Esophagus muscularis mucosa (tissue), 4 donors: ENCODE measurements at regions not wholly inside any gene's neighbourhood (a gene's known extent, or its start where the extent isn't known, plus 50 kb on each side); places are given as distances from the start of the nearest gene placed in this dataset.

Experiments used
- DNase-seq: peaks from one replicate; pipeline ENCODE4 v3.0.0-alpha.2; 2017; ENCODE audit errors: extremely low spot score
- H3K27ac ChIP-seq, 4 donors: fragments of 200-600 bp; sonication (generic); replicated peaks in 1 of 4; 1 replicate in 3 of 4; 2 replicates in 1 of 4; pipeline ENCODE4 v1.5.1; 2016 to 2019; ENCODE audit warnings: mild to moderate bottlenecking in 1 of 4
- H3K27me3 ChIP-seq, 4 donors: fragments of 200-600 bp; sonication (generic); one replicate each; pipeline versions ENCODE4 v1.5.1 to v1.6.0; 2016 to 2019
- H3K36me3 ChIP-seq, 4 donors: fragments of 200-600 bp; sonication (generic); one replicate each; pipeline ENCODE4 v1.5.1; 2016 to 2019
- H3K4me1 ChIP-seq, 4 donors: fragments of 200-600 bp; sonication (generic); one replicate each; pipeline ENCODE4 v1.5.1; 2016 to 2019
- H3K4me3 ChIP-seq, 4 donors: fragments of 200-600 bp; sonication (generic); 1 replicate in 2 of 4; 2 replicates in 2 of 4; pipeline ENCODE4 v1.5.1; 2016 to 2019; ENCODE audit warnings: mild to moderate bottlenecking in 4 of 4, moderate library complexity in 1 of 4
- H3K9me3 ChIP-seq, 4 donors: fragments of 200-600 bp; sonication (generic); 1 replicate in 3 of 4; 2 replicates in 1 of 4; pipeline ENCODE4 v1.5.1; 2016 to 2019
- EP300 ChIP-seq: sonication (generic); formaldehyde crosslinking; IDR thresholded peaks from one replicate; pipeline ENCODE4 v1.6.1; 2017; ENCODE audit warnings: antibody characterized with exemption
- POLR2A ChIP-seq: fragments of 450-650 bp; IDR thresholded peaks from one replicate; pipeline ENCODE4 v1.6.1; 2017; ENCODE audit warnings: antibody characterized with exemption, moderate library complexity, mild to moderate bottlenecking, low read depth
- POLR2AphosphoS5 ChIP-seq, 2 donors: sonication (generic); formaldehyde crosslinking; IDR thresholded peaks; one replicate each; pipeline ENCODE4 v1.6.1; 2017; ENCODE audit warnings: antibody characterized with exemption in 2 of 2
- WGBS: methylation state at CpG from one replicate; pipeline ENCODE4 v1.1.5; 2018; 5-methylcytosine and 5-hydroxymethylcytosine counted together
- intact Hi-C: fragments of 100-400 bp; cut with DNase I; formaldehyde crosslinking; loops from one replicate; pipeline ENCODE4 v1.15.1; 2023
- TF ChIP-seq, protein P1 (sequence below), 3 experiments: fragments of 200-600 bp in 2 of 3; fragments of 450-650 bp in 1 of 3; sonication (generic) in 2 of 3; IDR thresholded peaks; one replicate each; pipeline ENCODE4 v1.5.1; 2017 to 2019; ENCODE audit warnings: antibody characterized with exemption in 3 of 3, mild to moderate bottlenecking in 2 of 3, moderate library complexity in 1 of 3

GRCh38 chr18:33517950-33518349 is 60.1 kb upstream of the ASXL3 start:
- intact Hi-C loops, result no loop called here
- H3K4me3 ChIP-seq, result no peak overlapping the region

DNA sequence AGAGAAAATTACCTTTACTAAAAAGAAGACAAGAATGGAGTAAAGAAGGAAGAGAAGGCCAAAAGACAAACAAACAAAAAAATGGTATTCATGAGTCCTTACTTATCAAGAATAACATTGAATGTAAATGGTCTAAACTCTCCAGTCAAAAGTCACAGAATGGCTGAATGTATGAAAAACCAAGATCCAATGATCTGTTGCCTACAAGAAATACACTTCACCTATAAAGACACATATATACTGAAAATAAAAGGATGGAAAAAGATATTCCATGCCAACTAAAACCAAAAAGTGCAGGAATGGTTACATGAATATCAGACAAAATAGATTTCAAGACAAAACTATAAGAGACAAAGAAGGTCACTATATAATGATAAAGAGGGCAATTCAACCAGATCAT is 65.0 kb upstream of the ASXL3 start:
- TF ChIP-seq, protein P1, sequence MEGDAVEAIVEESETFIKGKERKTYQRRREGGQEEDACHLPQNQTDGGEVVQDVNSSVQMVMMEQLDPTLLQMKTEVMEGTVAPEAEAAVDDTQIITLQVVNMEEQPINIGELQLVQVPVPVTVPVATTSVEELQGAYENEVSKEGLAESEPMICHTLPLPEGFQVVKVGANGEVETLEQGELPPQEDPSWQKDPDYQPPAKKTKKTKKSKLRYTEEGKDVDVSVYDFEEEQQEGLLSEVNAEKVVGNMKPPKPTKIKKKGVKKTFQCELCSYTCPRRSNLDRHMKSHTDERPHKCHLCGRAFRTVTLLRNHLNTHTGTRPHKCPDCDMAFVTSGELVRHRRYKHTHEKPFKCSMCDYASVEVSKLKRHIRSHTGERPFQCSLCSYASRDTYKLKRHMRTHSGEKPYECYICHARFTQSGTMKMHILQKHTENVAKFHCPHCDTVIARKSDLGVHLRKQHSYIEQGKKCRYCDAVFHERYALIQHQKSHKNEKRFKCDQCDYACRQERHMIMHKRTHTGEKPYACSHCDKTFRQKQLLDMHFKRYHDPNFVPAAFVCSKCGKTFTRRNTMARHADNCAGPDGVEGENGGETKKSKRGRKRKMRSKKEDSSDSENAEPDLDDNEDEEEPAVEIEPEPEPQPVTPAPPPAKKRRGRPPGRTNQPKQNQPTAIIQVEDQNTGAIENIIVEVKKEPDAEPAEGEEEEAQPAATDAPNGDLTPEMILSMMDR (IDR thresholded peaks at IDR 0.05), result no peak
- no peak for TF ChIP-seq POLR2AphosphoS5 (IDR thresholded peaks at IDR 0.05)
- TF ChIP-seq POLR2A, result no peak
- TF ChIP-seq EP300, result no peak
- DNase-seq, result no peak
- no peaks in the 10 kb centered on the region for H3K27me3 ChIP-seq
- intact Hi-C loops, result no loop called here
- H3K36me3 ChIP-seq, result no peaks in the 10 kb centered on the region
- no peak overlapping the region for H3K27ac ChIP-seq
- peaks cover 0 to 22% (median 6%) of the 10 kb centered on the region in 4 donors for H3K9me3 ChIP-seq
- no peaks in the 10 kb centered on the region for H3K4me1 ChIP-seq
- H3K4me3 ChIP-seq, result no peak overlapping the region

More at GRCh38 chr18:33517950-33518349, 60.1 kb upstream of the ASXL3 start:
- no peak for DNase-seq
- TF ChIP-seq POLR2A, result no peak
- TF ChIP-seq EP300, result no peak
- TF ChIP-seq, protein P1 (IDR thresholded peaks at IDR 0.05), result no peak
- TF ChIP-seq POLR2AphosphoS5 (IDR thresholded peaks at IDR 0.05), result no peak
- no peak overlapping the region for H3K27ac ChIP-seq
- no peaks in the 10 kb centered on the region for H3K27me3 ChIP-seq
- H3K9me3 ChIP-seq, result peaks cover 0 to 19% (median 4%) of the 10 kb centered on the region in 4 donors
- no peaks in the 10 kb centered on the region for H3K4me1 ChIP-seq
- H3K36me3 ChIP-seq, result no peaks in the 10 kb centered on the region

DNA sequence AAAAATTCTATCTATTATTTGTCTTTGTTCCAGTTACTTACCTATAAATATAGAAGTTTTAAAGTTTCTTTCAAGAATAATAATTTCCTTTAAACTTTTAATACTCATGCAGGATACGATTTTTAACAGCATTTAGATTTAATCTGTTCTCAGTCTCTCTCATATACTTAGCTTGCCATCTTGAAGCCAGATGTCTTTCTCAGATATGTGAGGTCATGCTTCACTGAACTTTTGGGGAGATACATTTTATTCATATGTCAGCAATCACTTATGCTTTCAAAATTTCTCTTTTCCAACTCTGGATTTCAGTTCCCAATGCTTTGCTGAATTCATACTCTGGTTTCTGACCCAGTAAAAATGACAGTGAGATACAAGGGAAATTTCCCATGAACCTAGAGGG is 66.5 kb upstream of the CCDC178 start:
- intact Hi-C loops, result no loop called here
- no peak for DNase-seq
- TF ChIP-seq POLR2AphosphoS5 (IDR thresholded peaks at IDR 0.05) (no peak), POLR2A (no peak), EP300 (no peak)
- TF ChIP-seq, protein P1 (IDR thresholded peaks at IDR 0.05), result no peak
- Histone ChIP-seq H3K9me3 (peaks cover 0 to under 1% (median 0%) of the 10 kb centered on the region in 4 donors), H3K36me3 (no peaks in the 10 kb centered on the region), H3K4me3 (no peak overlapping the region), H3K27me3 (no peaks in the 10 kb centered on the region), H3K4me1 (no peaks in the 10 kb centered on the region), H3K27ac (no peak overlapping the region)
- WGBS, result 66% methylated on average over 1 of the region's 1 CpG

- H3K4me3 ChIP-seq, result no peak overlapping the region
- H3K27me3 ChIP-seq, result no peaks in the 10 kb centered on the region
- intact Hi-C loops, result no loop called here
- no peaks in the 10 kb centered on the region for H3K9me3 ChIP-seq
- no peak for TF ChIP-seq EP300
- no peak for TF ChIP-seq POLR2AphosphoS5 (IDR thresholded peaks at IDR 0.05)
- TF ChIP-seq, protein P1 (IDR thresholded peaks at IDR 0.05), result no peak
- no peak for TF ChIP-seq POLR2A
- DNase-seq, result no peak
- no peaks in the 10 kb centered on the region for H3K4me1 ChIP-seq
- no peak overlapping the region for H3K27ac ChIP-seq
- H3K36me3 ChIP-seq, result no peaks in the 10 kb centered on the region
These were observed 65.3 kb upstream of the CCDC178 start for GRCh38 chr18:33505798-33506197.

- TF ChIP-seq EP300, result no peak
- TF ChIP-seq, protein P1 (IDR thresholded peaks at IDR 0.05), result no peak
- no peak for TF ChIP-seq POLR2AphosphoS5 (IDR thresholded peaks at IDR 0.05)
- no peak for TF ChIP-seq POLR2A
These were observed 64.8 kb upstream of the CCDC178 start for GRCh38 chr18:33505297-33505696.

More at GRCh38 chr18:33505297-33505696, 64.8 kb upstream of the CCDC178 start:
- no peak for DNase-seq
- Histone ChIP-seq H3K27ac (no peak overlapping the region), H3K9me3 (no peaks in the 10 kb centered on the region), H3K4me3 (no peak overlapping the region), H3K4me1 (no peaks in the 10 kb centered on the region), H3K36me3 (no peaks in the 10 kb centered on the region), H3K27me3 (no peaks in the 10 kb centered on the region)
- 92% methylated on average over 2 of the region's 2 CpGs for WGBS
- intact Hi-C loops, result no loop called here
